Activated naive CD8-positive, alpha-beta T cell treated with anti-CD3 and anti-CD28 coated beads for 36 hours (primary cell): ENCODE measurements at regions not wholly inside any gene's neighbourhood (a gene's known extent, or its start where the extent isn't known, plus 50 kb on each side); places are given as distances from the start of the nearest gene placed in this dataset.

ENCODE experiments used
- DNase-seq: peaks from one replicate; pipeline ENCODE4 v3.0.0; 2021
- H3K27ac Mint-ChIP-seq: one replicate; pipeline ENCODE4 v1.8.0; 2022; ENCODE audit warnings: mild to moderate bottlenecking, moderate library complexity, mixed read lengths
- H3K27me3 Mint-ChIP-seq: one replicate; pipeline ENCODE4 v1.8.0; 2022; ENCODE audit warnings: mild to moderate bottlenecking, mixed read lengths
- H3K36me3 Mint-ChIP-seq: one replicate; pipeline ENCODE4 v1.8.0; 2021; ENCODE audit warnings: mild to moderate bottlenecking, mixed read lengths
- H3K4me1 Mint-ChIP-seq: one replicate; pipeline ENCODE4 v1.8.0; 2021; ENCODE audit warnings: mixed read lengths
- H3K4me3 Mint-ChIP-seq: one replicate; pipeline ENCODE4 v1.8.0; 2022; ENCODE audit warnings: mild to moderate bottlenecking, moderate library complexity, mixed read lengths
- H3K9me3 Mint-ChIP-seq: one replicate; pipeline ENCODE4 v1.8.0; 2022; ENCODE audit warnings: mixed read lengths

DNA sequence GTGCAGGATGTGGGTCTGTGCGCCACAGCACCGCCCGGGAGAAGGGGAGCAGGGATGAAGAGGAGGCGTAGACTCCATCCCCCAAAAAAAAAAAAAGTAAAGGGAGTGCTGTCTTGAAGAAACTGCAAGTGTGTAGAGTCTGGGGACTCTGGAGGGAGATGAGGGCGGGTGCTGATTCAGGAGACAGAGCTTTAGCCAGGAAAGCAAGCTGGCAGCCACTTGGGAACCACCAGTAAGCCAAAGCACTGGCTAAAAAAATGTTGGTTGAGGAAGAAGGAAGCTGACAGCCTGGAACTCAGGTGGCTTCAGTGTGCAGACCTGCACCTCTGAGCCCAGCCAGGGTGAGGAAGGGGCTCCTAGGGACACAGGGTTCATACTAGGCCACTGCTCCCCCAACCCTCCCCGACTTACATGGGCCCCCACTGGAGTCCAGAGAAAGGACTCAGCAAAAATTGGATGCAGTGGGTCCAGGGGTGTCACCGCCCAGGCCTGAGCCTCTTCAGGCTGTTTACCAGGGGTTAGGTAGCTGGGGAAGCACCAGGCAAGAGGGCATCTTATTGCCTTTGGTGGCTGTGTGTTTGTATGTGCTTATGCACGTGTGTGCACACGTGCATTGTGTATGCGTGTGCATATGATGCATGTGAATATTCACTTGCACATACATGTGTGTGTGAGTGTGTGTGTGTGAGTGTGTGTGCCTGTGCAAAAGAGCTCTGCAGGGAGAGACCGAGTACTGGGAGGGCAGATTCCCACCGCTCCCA lies 153.5 kb upstream of the MLN start:
- no peaks in the 10 kb centered on the region for H3K9me3 Mint-ChIP-seq
- H3K4me3 Mint-ChIP-seq = no peak overlapping the region
- H3K27me3 Mint-ChIP-seq = no peaks in the 10 kb centered on the region
- no peaks in the 10 kb centered on the region for H3K36me3 Mint-ChIP-seq
- H3K4me1 Mint-ChIP-seq = no peaks in the 10 kb centered on the region
- DNase-seq = no peak
- H3K27ac Mint-ChIP-seq = no peak overlapping the region

DNA sequence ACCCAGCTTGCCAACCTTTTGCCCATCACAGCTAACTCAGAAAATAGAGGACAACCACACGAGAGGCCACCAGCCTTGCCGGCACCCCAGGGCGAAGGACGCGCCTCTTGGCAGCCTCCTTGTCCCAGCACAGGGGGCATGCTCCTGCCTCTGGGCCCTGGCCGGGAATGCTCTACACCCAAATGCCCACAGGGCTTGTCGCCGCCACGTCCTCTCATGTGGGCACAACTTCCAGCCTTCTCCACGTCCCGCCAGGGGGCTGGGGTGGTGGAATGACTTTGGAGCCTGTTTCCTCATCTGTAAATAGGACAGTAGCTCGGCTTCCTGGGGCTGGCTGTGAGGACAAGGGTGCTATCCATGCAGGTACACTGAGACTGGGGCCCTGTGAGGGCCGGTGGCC lies 152.4 kb upstream of the MLN start:
- Mint-ChIP-seq H3K4me3 (no peak overlapping the region), H3K4me1 (no peaks in the 10 kb centered on the region), H3K27ac (no peak overlapping the region)

DNA sequence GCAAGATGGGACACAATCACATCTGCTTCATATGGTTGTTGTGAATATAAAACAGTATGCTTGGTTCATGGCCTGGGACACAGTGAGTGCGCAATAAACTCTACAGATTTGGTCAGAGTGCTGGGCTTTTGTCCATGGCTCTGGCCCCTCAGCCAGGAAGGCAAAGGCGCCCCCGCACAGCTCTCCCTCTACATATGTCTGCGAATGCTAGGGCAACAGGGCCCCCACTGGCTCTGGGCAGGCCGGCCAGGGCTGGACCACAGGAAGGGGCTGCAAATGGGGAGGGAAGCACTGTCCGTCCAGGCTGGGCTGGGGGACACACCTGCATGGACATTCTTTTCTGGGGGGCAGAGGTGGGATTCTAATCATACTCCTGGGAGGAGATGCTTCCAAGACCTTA lies 151.8 kb upstream of the MLN start:
- Mint-ChIP-seq H3K4me3 (no peak overlapping the region), H3K9me3 (no peaks in the 10 kb centered on the region), H3K27ac (no peak overlapping the region), H3K36me3 (no peaks in the 10 kb centered on the region), H3K4me1 (no peaks in the 10 kb centered on the region), H3K27me3 (no peaks in the 10 kb centered on the region)
- no peak for DNase-seq

More for the DNA sequence above, 152.4 kb upstream of the MLN start:
- DNase-seq = no peak
- H3K27me3 Mint-ChIP-seq = no peaks in the 10 kb centered on the region
- H3K36me3 Mint-ChIP-seq = no peaks in the 10 kb centered on the region
- no peaks in the 10 kb centered on the region for H3K9me3 Mint-ChIP-seq

DNA sequence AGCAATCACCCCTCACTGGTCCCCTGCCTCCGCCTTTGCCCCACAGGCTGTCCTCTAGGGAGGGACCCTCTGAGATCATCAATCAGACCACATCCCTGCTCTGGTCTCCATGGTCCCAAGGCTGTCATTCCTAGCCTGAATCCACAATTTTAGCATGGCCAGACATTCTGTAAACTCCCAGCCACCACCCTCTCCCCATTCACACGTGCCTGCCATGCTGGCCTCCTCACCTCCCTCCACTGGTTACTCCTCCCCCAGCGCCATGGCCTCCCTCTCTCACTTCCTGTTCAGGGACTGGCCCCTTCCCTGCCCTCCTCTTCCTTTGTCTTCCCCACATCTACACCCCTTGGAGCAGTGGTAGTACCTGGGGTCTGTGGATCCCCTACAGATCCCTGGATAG lies 150.7 kb upstream of the MLN start:
- H3K9me3 Mint-ChIP-seq = no peaks in the 10 kb centered on the region
- DNase-seq = no peak
- no peaks in the 10 kb centered on the region for H3K36me3 Mint-ChIP-seq
- H3K4me3 Mint-ChIP-seq = no peak overlapping the region
- H3K27ac Mint-ChIP-seq = no peak overlapping the region
- H3K4me1 Mint-ChIP-seq = no peaks in the 10 kb centered on the region
- no peaks in the 10 kb centered on the region for H3K27me3 Mint-ChIP-seq

DNA sequence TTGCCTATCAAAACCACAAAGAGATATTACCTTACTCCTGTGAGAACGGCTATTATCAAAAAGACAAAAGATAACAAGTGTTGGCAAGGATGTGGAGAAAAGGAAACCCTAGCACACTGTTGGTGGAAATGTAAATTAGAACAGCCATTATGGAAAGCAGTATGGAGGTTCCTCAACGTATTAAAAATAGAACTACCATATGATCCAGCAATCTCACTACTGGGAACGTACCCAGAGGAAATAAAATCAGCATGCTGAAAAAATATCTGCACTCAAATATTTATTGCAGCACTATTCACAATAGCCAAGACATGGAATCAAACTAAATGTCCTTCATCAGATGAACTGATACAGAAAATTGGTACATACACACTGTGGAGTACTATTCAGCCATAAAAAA lies 149.4 kb upstream of the MLN start:
- Mint-ChIP-seq H3K4me3 (no peak overlapping the region), H3K27ac (no peak overlapping the region), H3K36me3 (no peaks in the 10 kb centered on the region), H3K9me3 (no peaks in the 10 kb centered on the region), H3K27me3 (no peaks in the 10 kb centered on the region), H3K4me1 (no peaks in the 10 kb centered on the region)
- no peak for DNase-seq

DNA sequence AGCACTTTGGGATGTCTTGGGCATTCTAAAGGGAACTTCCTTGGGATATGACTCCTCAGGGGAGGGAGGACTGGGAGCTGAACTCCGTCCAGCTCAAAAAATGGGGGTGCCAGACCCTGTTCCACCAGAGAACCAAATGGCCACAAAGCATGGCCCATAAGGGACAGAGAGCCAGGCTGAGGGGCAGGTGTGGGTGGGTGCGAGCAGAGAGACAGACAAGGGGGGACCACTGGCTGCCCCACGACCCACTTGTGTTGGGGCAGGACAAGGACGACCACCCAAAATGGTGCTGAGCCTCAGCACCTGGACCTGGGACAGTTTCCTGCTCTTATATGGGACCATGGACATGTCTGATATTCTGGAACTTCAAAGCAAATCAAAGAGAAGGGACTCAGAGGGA lies 148.2 kb upstream of the MLN start:
- Mint-ChIP-seq H3K27me3 (no peaks in the 10 kb centered on the region), H3K27ac (no peak overlapping the region), H3K36me3 (no peaks in the 10 kb centered on the region), H3K9me3 (no peaks in the 10 kb centered on the region), H3K4me3 (no peak overlapping the region), H3K4me1 (no peaks in the 10 kb centered on the region)
- DNase-seq = no peak

DNA sequence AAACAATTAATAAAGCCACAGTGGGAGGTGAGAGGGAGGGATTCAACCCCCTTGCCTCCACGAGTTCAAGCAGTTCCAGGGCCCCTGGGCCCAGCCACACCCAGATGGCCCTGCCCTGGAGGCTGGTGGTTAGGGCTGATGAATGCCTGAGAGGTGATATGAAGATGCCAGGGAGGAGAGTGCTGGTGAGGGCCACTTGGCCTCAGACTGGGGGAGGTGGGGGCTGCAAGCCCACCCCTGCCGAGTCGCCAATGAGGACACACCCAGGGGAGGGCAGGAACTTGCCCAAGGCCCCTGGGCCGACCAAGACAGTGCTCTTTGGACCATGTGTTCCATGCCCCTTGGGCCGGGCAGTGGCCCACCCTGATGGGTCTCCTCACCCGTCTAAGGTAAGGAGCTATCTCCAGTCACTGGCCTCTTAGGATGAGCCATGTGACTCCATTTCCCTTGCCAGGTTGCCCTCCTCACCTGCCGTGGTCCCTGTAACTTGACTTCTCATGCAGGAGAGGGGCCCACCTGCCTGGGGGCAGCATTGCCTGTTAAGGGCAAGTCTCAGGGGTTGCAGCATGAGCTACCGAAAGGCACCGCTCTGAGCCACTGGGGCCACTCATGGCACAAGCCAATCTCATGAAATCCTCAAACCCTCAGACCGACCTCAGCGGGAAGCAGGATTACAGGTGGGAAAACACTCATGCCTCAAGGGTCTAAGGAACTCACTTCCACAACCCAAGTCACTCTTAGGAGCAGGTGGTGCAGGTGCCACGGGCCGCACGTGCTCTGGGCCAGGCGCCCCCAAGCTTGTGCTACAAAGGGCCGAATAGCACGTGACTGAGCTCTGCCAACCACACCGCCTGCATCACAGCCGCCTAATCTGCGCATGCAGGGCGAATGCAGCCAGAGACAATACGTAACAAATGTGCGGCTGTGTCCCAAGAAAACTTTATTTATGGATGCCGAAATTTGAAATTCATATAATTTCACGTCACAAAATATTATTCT lies 147.4 kb upstream of the MLN start:
- DNase-seq = no peak
- H3K36me3 Mint-ChIP-seq = no peaks in the 10 kb centered on the region
- no peak overlapping the region for H3K27ac Mint-ChIP-seq
- H3K9me3 Mint-ChIP-seq = no peaks in the 10 kb centered on the region
- H3K27me3 Mint-ChIP-seq = no peaks in the 10 kb centered on the region
- H3K4me3 Mint-ChIP-seq = no peak overlapping the region
- no peaks in the 10 kb centered on the region for H3K4me1 Mint-ChIP-seq

DNA sequence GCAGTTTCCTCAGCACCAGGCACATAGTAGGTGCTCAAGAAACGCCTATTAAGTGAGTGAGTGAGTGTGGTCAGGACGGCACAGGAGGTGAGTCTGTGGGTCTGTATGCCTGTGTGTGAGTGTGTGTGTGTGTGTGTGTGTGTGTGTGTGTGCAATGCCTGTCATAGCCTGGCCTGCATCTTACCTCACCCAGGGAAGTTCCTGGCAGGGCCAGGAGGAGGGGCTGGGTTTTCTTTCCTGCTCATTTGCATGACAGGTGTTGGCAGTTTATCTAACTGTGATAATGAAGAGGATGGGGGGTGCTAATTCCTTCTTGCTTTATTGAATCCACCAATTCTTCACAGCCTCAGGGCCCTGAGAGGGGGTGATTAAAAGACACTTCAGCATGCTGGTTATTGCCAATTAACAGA lies 146.7 kb upstream of the MLN start:
- DNase-seq = no peak
- Mint-ChIP-seq H3K27ac (no peak overlapping the region), H3K36me3 (no peaks in the 10 kb centered on the region), H3K9me3 (no peaks in the 10 kb centered on the region), H3K27me3 (no peaks in the 10 kb centered on the region), H3K4me1 (no peaks in the 10 kb centered on the region), H3K4me3 (no peak overlapping the region)

DNA sequence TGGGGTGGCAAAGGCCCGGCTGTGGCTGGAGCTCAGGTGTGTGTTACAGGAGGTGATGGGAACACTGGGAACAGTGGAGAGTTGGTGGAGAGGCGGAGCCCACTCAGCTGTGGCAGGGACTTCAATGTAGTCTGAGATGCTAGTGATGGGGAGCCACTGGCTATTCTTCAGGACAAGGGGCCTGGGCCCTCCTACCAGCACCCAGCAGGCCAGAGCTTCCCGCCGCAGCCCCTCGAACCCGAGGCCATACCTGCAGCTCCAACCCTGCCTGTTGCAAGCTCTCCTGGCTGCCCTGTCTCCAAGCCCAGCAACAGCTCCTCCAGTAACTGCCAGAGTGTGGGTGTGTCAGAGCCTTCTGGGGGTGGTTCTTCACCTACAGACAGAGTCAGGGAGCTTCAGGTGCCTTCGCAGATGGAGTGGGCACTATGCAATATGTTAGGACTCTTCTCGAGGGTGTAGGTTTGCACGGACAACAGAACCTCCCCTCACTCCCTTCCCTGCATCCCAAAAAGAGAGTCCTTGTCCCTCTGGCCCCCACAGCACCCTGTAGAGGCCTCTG lies 146.2 kb upstream of the MLN start:
- H3K36me3 Mint-ChIP-seq = no peaks in the 10 kb centered on the region
- H3K4me1 Mint-ChIP-seq = no peaks in the 10 kb centered on the region
- H3K4me3 Mint-ChIP-seq = no peak overlapping the region
- H3K9me3 Mint-ChIP-seq = no peaks in the 10 kb centered on the region
- no peak for DNase-seq
- H3K27ac Mint-ChIP-seq = no peak overlapping the region
- H3K27me3 Mint-ChIP-seq = no peaks in the 10 kb centered on the region

DNA sequence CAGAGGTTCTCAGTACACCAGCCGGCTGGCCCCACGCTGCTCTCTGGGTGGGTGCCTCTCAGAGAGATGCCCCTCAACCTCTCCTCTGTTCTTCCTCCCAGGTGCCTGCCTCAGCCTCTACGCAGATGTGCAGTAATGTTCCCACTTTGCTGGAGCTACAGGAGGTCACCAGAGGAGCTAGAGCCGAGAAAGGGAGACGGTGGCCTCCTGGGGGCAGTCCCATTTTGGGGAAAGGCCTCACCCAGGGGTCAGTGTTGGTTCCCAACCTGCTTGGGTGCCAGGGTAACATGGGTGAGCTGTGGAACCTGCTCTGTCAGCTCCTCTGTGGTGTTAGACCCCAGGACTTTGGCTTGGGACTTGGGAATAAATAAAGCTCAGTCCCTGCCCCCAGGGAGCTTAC lies 145.3 kb upstream of the MLN start:
- Mint-ChIP-seq H3K27ac (no peak overlapping the region), H3K36me3 (no peaks in the 10 kb centered on the region), H3K27me3 (no peaks in the 10 kb centered on the region), H3K4me1 (no peaks in the 10 kb centered on the region), H3K9me3 (no peaks in the 10 kb centered on the region), H3K4me3 (no peak overlapping the region)
- no peak for DNase-seq

DNA sequence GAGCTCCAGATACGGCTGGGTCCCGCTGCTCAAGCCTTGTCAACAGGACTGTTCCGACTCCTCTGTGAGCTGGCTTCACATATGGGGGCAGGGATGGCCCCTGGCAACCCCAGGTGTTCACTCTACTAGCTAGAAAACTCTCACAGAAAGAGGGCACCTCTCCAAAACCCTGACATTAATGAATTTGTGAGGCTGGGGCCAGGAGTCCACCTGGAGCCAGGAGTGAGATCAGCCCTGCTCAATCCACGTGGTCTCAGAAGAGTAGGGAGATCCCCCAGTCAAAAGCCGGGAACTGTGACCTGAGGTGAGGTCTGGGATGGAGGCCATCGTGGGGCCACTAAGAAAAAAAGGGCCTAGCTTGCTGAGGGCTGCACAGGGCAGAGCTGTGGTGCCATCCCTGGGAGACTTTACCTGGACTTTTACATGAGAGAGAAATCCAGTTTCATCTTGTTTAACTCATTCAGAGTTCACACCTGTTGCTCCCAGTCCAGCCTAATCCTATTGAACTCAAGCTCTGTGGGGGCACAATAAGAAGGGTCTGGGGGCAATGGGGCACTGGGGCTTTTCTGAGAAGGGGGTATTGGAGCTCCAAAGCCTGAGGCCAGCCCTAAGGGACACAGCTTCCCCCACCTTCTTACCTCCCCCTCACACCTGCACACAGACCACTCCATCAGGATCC lies 144.3 kb upstream of the MLN start:
- H3K27ac Mint-ChIP-seq = no peak overlapping the region
- no peaks in the 10 kb centered on the region for H3K36me3 Mint-ChIP-seq
- no peaks in the 10 kb centered on the region for H3K9me3 Mint-ChIP-seq
- H3K4me1 Mint-ChIP-seq = no peaks in the 10 kb centered on the region
- DNase-seq = no peak
- no peak overlapping the region for H3K4me3 Mint-ChIP-seq
- H3K27me3 Mint-ChIP-seq = no peaks in the 10 kb centered on the region

DNA sequence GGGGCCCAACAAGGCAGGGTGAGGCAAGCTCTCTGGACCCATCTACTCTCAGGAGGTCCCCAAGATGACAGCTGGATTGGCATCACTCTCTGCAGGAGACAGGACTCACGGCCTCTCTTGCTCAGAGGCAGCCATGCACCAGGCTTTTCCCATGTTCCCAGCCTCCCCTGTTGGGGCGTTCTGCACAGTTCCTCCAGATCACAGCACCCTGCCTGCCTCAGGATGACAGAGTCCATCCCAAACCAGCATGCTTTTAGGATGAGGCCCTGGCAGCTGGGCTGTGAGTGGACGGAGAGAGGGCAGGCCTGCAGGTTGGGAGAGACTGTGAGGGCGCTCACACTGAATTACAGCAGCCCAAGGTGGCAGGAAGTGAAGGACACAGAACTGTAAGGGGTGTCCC lies 143.2 kb upstream of the MLN start:
- DNase-seq = no peak
- H3K4me3 Mint-ChIP-seq = no peak overlapping the region
- H3K36me3 Mint-ChIP-seq = no peaks in the 10 kb centered on the region
- no peak overlapping the region for H3K27ac Mint-ChIP-seq
- H3K27me3 Mint-ChIP-seq = no peaks in the 10 kb centered on the region
- no peaks in the 10 kb centered on the region for H3K9me3 Mint-ChIP-seq
- H3K4me1 Mint-ChIP-seq = no peaks in the 10 kb centered on the region

DNA sequence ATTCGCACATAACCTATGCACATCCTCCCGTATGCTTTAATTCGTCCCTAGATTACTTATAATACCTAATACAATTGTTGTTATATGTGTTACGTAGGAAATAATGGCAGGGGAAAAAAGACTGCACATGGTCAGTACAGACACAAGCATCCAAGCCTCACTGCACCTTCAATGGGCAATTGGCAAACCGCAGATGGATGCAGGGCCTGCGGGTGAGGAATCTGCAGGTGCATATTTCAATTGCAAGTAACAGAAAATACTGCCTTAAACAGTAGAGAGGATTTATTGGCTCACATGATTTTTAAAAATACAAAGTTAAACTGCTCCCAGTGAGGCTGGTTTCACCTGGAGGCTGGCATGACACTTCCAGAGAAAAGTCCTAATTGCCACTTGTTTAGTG lies 142.1 kb upstream of the MLN start:
- Mint-ChIP-seq H3K9me3 (no peaks in the 10 kb centered on the region), H3K27me3 (no peaks in the 10 kb centered on the region), H3K27ac (no peak overlapping the region), H3K36me3 (no peaks in the 10 kb centered on the region), H3K4me3 (no peak overlapping the region), H3K4me1 (no peaks in the 10 kb centered on the region)
- no peak for DNase-seq

DNA sequence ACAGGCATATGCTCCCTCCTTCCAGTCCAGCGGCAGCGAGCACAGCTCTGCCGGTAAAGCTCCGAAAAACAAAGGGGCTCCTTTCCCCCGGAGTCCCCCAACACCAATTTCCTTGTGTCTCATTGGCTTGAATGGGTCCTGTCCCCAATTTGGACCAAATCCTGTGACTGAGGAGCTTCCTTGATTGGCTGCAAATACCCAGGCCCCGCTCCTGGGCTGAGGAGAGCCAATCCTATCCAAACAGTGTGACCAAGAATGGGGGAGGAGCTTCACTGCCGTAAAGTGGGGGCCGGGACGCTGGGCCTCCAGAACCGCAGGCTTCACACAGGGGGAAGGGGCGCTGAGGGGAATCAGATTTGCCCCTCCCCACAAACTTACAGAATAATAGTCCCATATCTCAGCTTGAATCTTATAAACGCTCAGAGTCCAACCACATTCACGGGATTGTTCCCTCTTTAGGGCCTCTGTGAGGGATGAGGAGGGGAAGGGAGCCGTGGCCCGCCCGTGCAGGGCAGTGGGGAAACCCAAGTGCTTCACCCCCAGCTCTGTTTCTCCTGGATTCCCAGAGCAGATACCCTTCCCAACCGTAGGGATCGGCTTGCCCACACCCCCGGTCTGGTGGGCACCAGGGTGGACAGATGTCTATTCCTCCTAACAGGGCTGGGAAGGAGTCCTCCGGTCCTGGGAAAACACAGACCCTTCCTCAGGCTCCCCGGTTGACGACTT lies 141.0 kb upstream of the MLN start:
- Mint-ChIP-seq H3K27ac (no peak overlapping the region), H3K4me3 (no peak overlapping the region), H3K4me1 (no peaks in the 10 kb centered on the region), H3K27me3 (no peaks in the 10 kb centered on the region), H3K9me3 (no peaks in the 10 kb centered on the region), H3K36me3 (no peaks in the 10 kb centered on the region)
- DNase-seq = no peak
